ENCODE measurements at regions not wholly inside any gene's neighbourhood (a gene's known extent, or its start where the extent isn't known, plus 50 kb on each side); places are given as distances from the start of the nearest gene placed in this dataset.

GRCh38 chr2:147600646-147601045 lies 244.2 kb upstream of the ACVR2A start:
- TF ChIP-seq CTCF (IDR thresholded peaks at IDR 0.05) = no peak
- TF ChIP-seq EZH2 (IDR thresholded peaks at IDR 0.05; ENCODE audit: borderline replicate concordance, insufficient read depth, low read depth, low read length, poor library complexity, severe bottlenecking) = no peak
